Retina (tissue), 1 donor: ENCODE measurements at regions not wholly inside any gene's neighbourhood (a gene's known extent, or its start where the extent isn't known, plus 50 kb on each side); places are given as distances from the start of the nearest gene placed in this dataset.
A peak's percentile ranks its signal among the peaks of the same experiment; 100 is the strongest.

Source experiments
- DNase-seq: peaks from one replicate; pipeline ENCODE4 v3.0.0-alpha.2; 2016

GRCh38 chr18:41752826-41753225 is 202.2 kb upstream of the PIK3C3 start:
- DNase-seq = no peak

- no peak for DNase-seq
Measured at GRCh38 chr18:41751652-41752051, 203.4 kb upstream of the PIK3C3 start.

- no peak for DNase-seq
Measured at GRCh38 chr18:41751161-41751560, 203.9 kb upstream of the PIK3C3 start.

GRCh38 chr18:41747723-41748242 is 207.3 kb upstream of the PIK3C3 start:
- no peak for DNase-seq

- DNase-seq = peak; percentile 83
Measured at GRCh38 chr18:41745166-41746049, 209.6 kb upstream of the PIK3C3 start.

- DNase-seq = peak; percentile 44
Measured at GRCh38 chr18:41744421-41745030, 210.5 kb upstream of the PIK3C3 start.

- no peak for DNase-seq
Measured at GRCh38 chr18:41737218-41737617, 217.8 kb upstream of the PIK3C3 start.

GRCh38 chr18:41734917-41735316 is 220.1 kb upstream of the PIK3C3 start:
- DNase-seq = no peak

GRCh38 chr18:41732356-41732755 is 222.7 kb upstream of the PIK3C3 start:
- no peak for DNase-seq

- no peak for DNase-seq
Measured at GRCh38 chr18:41731884-41732283, 223.2 kb upstream of the PIK3C3 start.

GRCh38 chr18:41724195-41724594 is 230.8 kb upstream of the PIK3C3 start:
- DNase-seq = no peak

- peak; percentile 44 for DNase-seq
Measured at GRCh38 chr18:41721103-41721790, 233.8 kb upstream of the PIK3C3 start.

- no peak for DNase-seq
Measured at GRCh38 chr18:41720226-41720625, 234.8 kb upstream of the PIK3C3 start.

- DNase-seq = no peak
Measured at GRCh38 chr18:41719808-41720207, 235.2 kb upstream of the PIK3C3 start.

GRCh38 chr18:41714872-41715271 is 240.2 kb upstream of the PIK3C3 start:
- DNase-seq = no peak

- DNase-seq = no peak
Measured at GRCh38 chr18:41713969-41714825, 240.8 kb upstream of the PIK3C3 start.

- DNase-seq = no peak
Measured at GRCh38 chr18:41706301-41706700, 248.7 kb upstream of the PIK3C3 start.

- DNase-seq = no peak
Measured at GRCh38 chr18:41703744-41704530, 251.1 kb upstream of the PIK3C3 start.

GRCh38 chr18:41700416-41700815 is 254.6 kb upstream of the PIK3C3 start:
- peak; percentile 28 for DNase-seq

GRCh38 chr18:41695441-41695840 is 259.6 kb upstream of the PIK3C3 start:
- DNase-seq = no peak

GRCh38 chr18:41693008-41693407 is 262.0 kb upstream of the PIK3C3 start:
- no peak for DNase-seq
